ENCODE measurements at regions not wholly inside any gene's neighbourhood (a gene's known extent, or its start where the extent isn't known, plus 50 kb on each side); places are given as distances from the start of the nearest gene placed in this dataset.

GRCh38 chr2:12795851-12796250 is 79.1 kb downstream of the TRIB2 start:
- DNase-seq (ENCODE audit: low read depth): no peak
- no peak overlapping the region for H3K4me3 ChIP-seq (replicated peaks; ENCODE audit: low read depth, low read length)
- TF ChIP-seq CTCF (IDR thresholded peaks at IDR 0.05; ENCODE audit: low read length, missing control alignments): no peak

GRCh38 chr2:12796657-12797056 is 79.9 kb downstream of the TRIB2 start:
- TF ChIP-seq CTCF (IDR thresholded peaks at IDR 0.05; ENCODE audit: low read length, missing control alignments): no peak
- no peak overlapping the region for H3K4me3 ChIP-seq (replicated peaks; ENCODE audit: low read depth, low read length)
- DNase-seq (ENCODE audit: low read depth): no peak

- no peak for TF ChIP-seq CTCF (IDR thresholded peaks at IDR 0.05; ENCODE audit: low read length, missing control alignments)
- H3K4me3 ChIP-seq (replicated peaks; ENCODE audit: low read depth, low read length): no peak overlapping the region
- DNase-seq (ENCODE audit: low read depth): peak; percentile 93
These were observed 81.1 kb downstream of the TRIB2 start for GRCh38 chr2:12797815-12798214.

DNA sequence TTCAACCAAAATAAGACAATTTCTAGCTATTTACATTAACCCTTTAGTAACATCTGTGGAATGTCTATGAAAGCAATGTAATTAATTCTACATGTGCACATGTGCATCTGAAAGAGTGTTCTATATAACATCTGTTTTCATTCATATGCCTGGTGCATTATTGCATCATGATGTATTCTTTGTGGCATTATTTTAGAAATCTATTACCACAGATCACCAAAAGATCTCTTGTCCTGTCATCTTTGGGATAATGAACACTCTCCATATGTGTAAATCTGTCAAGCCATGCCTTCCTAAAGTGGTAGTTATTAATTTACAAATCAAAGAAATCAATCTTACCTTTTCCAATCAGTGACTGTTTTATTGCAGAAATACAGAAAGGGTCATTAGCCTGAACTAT is 86.9 kb downstream of the TRIB2 start:
- DNase-seq (ENCODE audit: low read depth): no peak
- no peak overlapping the region for H3K4me3 ChIP-seq (replicated peaks; ENCODE audit: low read depth, low read length)
- no peak for TF ChIP-seq CTCF (IDR thresholded peaks at IDR 0.05; ENCODE audit: low read length, missing control alignments)

GRCh38 chr2:12804091-12804856 is 87.5 kb downstream of the TRIB2 start:
- H3K4me3 ChIP-seq (replicated peaks; ENCODE audit: low read depth, low read length): no peak overlapping the region
- no peak for TF ChIP-seq CTCF (IDR thresholded peaks at IDR 0.05; ENCODE audit: low read length, missing control alignments)
- DNase-seq (ENCODE audit: low read depth): no peak

- DNase-seq (ENCODE audit: low read depth): no peak
- TF ChIP-seq CTCF (IDR thresholded peaks at IDR 0.05; ENCODE audit: low read length, missing control alignments): no peak
- no peak overlapping the region for H3K4me3 ChIP-seq (replicated peaks; ENCODE audit: low read depth, low read length)
These were observed 88.3 kb downstream of the TRIB2 start for GRCh38 chr2:12805033-12805432.
